ENCODE measurements at regions not wholly inside any gene's neighbourhood (a gene's known extent, or its start where the extent isn't known, plus 50 kb on each side); places are given as distances from the start of the nearest gene placed in this dataset.
"Not testable (repeated sequence)": the region's sequence is repeated elsewhere in the genome, so short reads cannot be mapped to it uniquely, and the experiment has no call there.

DNA sequence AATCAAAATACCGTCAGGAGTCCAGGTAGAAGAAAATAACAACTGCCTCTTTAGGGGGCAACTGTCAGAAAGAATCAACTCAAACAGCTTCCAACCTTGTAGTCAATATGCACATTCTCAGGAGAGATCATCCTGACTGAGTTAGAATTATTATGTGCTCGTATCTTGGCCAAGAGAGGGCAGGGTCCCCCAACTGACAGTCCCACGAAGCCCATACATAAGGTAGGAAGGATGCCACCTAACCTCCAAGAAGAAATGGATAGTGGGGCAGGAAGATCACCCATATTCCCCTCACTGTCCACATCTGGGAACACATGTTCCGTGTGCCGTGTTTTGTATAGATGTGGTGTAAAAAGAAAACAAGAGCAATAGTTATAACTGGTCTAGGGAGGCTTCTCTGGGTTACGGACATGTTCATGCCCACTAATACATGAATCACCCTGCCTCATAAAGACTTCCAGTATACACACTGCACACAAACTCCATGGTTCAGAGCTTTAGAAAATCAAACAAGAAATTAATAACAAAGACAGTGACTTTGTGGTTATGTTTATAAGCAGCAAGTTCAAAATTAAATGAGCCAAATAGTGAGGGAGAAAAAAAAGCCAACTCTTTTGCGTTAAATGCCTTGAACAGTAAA lies 295.6 kb downstream of the FGFR2 start:
- DNase-seq (ENCODE audit: low spot score), result no peak

DNA sequence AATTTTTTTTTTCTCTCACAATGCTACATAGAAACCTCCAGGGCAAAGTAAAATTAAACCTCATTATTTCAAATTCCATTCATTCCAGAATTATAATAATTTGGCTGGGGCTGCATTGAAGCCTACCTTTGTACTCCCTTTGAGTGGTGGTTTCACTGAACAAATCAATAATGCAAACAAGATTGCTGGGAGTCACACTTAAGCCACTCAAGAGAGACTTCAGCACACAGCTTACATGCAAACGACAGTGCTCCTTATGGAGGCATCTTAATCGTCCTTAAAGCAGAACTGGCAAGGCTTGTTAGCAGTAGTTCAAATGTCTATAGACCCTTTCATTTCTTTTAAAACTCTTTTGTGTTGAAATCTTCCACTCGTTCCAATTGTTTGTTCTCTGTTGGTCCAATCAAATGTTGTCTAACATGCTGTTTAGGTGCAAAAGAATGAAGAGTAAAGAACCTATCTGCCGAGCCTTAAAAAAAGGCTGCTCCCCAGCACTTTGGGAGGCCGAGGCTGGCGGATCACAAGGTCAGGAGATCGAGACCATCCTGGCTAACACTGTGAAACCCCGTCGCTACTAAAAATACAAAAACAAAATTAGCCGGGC lies 294.9 kb downstream of the FGFR2 start:
- DNase-seq (ENCODE audit: low spot score), result peak; percentile 31

DNA sequence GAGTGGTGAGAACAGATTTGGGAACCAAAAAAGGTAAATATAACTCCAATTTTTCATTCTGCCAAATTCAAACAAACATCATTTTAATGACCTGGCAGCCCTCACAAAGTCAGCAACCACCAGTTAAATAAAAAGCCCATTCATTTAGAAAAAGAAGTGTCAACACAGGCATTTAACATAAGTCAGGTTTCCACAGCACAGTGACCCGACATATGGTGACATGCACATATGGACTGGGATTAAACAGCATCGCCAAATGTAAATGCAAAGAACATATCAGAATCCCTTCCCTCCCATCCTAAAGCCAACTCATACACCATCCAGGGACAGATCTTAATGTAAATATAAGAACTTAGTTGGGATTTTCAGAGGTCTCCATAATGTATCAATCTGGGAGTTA lies 293.2 kb downstream of the FGFR2 start:
- no peak for DNase-seq (ENCODE audit: low spot score)

DNA sequence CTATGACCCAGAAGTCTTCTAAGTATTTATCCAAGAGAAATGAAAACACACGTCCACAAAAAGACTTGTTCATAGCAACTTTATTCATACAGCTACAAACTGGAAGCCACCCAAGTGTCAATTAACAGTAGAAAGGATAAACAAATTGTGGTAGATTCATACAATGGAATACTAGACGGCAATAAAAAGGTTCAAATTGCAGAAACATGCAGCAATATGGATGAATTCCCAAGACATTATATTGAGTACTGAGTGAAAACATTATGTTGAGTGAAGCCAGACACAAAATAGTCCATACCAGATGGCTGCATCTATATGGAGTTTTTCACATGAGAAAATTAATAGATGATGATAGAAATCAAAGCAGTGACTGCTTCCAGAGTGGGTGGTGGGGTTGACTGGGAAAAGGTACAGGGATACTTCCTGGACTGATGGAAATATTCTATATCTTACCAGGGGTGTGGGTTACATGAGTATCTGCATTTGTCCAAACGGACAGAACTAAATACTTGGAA lies 292.0 kb downstream of the FGFR2 start:
- no peak for DNase-seq (ENCODE audit: low spot score)

DNA sequence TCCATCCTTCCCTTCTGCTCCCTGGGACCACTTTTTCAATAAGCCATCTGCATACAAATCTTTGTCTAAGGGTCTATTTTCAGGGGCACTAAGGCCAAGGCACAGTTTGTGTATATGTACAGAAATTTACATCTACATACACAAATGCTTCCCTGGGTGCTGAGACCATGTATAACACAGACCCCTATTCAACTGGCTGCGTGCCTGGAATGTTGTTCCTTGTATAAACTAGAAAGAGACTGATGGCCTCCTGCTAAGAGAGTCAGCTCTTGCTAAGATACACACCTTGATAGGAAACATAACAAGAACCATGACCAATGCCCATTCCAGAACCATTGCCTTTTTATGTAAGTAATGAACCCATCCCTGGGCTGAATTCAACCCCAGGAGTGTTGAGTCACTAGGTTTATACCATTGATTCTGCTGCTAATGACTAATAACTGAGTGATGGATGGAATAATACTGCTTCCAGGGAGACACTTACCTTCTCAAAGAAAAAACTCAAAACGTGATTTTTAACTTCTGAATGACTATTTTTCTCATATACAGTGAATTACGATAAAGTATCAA lies 290.7 kb downstream of the FGFR2 start:
- DNase-seq (ENCODE audit: low spot score), result no peak

DNA sequence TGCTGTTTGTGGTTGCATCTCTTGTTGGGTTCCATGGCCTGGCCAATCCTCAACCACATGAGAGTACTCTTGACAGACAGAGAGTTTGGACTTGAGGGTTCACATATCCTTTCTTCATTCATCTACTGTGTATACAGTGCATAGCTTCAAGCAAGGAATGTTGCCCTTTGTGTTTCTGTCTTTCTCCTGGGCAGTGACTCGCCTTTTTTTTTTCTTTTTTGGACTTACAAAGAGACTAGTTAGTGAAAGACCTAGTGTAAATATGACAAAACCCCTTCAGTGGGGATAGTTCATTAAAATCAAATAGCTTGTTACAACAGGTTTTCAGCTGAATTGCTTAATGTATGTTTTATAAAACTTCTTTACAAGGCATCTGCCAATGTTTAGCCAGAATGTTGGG lies 290.2 kb downstream of the FGFR2 start:
- no peak for DNase-seq (ENCODE audit: low spot score)

DNA sequence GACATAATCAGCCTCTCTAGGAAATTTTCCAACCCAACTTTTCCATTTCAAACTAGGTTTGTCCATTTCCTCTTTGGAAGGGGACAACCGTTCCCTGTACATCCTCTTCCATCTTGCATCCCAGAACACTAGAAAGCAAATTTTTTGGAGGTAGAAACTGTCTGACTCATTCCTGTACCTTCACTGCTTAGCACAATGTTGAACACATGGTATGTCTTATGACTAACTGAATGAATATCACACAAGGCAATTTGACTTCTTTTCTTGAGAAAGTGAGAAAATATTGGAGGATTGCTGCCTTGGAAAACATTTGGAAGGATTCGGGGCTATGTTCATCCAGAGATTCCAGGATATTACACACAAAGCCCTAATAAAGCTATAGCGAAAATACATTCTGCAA lies 289.1 kb downstream of the FGFR2 start:
- DNase-seq (ENCODE audit: low spot score), result no peak

DNA sequence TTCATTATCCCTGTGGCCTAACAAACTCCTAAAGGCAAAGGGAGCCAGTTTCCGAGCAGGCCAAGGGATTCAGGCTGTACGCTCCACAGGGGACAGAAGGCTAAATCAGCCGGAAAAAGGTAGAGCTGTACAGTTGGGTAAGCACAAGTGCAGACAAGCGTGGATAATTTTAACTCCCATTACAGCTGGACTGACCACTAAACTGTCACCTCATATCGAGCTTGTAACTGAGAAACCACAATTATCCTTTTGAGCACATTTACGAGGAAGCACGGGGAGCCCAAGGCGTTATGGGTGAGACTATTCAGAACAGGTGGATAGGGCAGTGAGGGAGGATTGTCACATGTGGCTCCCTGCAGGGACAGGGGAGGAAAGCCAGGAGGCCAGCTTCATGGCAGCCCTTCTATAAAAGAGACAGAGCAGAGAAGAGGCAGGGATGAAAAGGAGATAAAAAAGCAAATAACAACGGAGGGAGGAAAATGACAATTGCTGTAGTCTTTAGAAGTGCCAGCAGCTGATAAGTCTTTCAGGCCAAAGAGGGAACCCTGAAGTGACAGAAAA lies 288.0 kb downstream of the FGFR2 start:
- DNase-seq (ENCODE audit: low spot score), result no peak

DNA sequence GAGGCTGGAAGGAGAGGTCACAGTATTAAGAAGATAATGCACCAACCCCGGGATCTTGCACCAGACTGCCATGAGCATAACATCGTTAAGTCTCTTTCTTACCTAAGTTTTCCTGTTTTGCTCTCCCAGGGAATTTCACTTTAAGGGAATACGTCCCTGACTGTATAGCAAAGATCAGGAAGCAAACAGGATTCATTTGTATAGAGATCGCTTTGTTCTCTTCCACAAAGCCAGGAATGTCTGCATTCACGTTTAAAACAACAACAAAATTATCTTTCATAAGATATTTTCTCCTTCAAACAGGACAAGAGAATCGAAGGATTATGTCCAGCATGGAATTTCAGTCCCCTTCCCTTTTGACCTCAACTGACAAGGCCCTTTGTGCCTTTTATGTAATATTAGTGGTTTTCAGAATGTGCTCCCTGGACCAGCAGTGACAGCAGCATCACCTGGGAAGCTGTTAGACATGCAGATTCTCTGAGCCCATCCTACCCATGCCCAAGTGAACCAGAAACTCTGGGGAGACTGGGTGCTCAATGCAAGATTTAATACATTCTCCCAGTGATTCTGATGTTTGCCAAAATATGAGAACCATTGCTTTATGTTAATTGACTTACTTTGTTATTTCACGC lies 286.3 kb downstream of the FGFR2 start:
- no peak for DNase-seq (ENCODE audit: low spot score)

DNA sequence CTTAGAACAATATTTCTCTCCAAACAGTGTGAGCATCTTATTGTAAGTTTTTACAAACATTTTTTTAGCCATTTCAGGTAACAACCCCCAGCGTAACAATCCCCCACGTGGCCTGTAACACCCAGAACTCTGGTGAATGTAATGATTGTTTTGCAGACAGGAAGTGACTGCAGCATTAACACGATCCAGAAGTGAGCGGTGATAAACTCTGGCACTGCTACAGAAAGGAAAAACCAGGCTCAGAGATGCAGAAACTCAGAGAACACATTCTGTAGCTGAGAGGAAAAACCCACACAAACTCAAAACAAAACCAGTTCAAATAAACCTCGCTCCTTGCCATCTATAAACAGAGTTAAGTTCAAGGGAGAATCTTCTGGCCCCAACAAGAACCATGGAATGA lies 285.7 kb downstream of the FGFR2 start:
- DNase-seq (ENCODE audit: low spot score), result no peak

DNA sequence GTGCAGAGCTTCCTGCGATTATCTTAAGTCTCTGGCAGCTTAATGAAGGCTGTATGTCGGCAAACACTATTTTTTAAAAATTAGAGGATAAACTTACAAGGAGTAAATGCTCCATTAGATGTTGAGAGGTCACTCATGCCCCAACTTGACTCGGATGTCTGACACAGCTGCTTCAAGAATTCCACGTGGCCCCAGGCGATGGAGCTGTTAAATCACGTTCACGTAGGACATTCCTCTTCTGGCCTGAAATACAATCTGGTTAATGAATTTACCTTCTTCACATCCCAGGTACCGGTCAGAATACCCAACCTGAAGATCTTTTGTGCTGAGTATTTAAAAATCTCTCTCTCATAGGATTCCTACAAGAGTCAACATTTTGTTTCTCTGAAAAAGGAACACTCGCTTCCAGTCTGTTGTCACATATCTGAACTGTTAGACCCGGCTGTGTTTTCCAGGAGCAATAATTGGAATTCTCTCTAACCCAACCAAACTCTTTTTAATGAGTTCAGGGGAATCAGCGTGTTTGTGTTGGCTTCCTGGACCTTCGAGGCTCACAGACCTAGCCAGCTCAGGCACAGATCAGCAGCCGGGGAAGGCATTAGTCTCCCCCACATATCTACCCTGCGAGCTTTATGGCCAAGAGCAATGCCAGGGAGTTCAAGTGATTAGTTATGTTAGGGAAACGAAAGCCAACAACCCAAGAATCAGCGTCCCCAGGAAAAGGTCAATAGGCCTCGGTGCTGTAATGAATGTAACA lies 284.9 kb downstream of the FGFR2 start:
- DNase-seq (ENCODE audit: low spot score), result no peak

DNA sequence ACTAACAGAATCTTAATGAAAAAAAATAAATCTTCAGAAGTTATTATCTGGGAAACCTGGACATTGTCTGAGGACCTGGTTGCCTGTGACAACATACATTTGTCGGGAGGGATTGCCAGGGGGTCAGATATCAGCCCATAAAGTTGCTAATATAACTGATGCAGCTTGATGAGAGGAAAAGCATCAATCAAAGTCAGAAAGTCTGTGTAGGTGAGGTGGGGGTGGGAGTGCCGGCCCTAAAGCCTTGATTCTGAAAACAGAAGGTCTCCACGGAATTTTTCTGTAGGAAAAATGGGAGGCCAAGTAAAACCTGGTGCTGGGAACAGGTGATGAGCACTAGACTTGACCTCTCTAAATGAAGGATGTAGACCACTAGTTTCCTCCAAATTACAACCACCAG lies 281.8 kb downstream of the FGFR2 start:
- DNase-seq (ENCODE audit: low spot score), result no peak

DNA sequence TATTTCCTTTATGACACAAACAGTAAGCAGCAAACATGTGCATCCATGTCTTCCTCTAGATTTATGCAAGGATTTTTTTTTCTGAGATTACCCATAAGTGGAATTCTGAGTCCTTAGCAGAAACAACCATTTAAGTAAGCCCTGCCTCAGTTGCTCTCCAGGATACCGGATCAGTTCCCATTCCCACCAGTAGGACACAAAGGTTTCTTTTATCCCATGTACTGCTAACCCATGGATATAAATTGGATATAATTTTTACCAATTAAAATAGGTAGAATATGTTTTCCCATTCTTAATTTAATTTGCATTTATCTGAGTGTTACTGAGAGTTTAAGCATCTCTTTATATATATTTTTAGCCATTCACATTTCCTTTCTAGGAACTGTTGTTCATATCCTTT lies 280.9 kb downstream of the FGFR2 start:
- no peak for DNase-seq (ENCODE audit: low spot score)

DNA sequence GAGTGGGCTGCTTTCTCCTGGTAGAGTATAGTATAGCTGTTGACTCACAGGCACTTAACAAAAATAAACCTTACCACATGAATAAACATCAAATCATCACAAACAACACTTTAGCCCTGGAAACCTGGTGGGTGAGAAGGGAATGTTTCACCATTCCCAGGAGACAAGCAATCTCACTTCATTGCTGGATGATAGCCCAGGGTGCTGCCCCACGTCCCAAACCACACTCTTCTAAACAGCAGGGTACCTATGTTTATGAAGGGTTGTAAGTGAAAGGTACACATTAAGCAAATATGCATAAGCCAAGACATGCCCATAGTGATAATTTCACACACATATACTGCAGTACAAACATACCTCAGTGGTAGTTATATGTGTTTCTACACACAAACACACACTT lies 276.2 kb downstream of the FGFR2 start:
- no peak for DNase-seq (ENCODE audit: low spot score)

DNA sequence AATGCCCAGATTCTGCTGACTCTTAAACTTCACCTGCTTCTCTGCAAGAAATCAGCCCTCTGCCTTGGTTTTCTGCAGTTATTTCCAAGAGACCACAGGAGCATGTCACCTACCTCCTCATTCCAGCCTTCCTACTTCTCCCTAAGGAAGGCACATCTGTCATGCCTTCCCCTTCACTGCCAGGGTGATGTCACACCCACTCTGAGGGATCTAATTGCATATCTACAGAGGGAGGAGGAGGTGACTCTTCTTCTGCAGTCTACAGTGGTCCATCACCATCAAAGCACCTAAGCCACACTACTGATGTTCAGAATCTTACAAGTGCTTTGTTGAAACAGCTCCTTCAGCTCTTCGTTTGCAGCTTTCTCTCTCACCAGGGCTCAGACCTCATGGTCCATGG lies 275.5 kb downstream of the FGFR2 start:
- DNase-seq (ENCODE audit: low spot score), result no peak

DNA sequence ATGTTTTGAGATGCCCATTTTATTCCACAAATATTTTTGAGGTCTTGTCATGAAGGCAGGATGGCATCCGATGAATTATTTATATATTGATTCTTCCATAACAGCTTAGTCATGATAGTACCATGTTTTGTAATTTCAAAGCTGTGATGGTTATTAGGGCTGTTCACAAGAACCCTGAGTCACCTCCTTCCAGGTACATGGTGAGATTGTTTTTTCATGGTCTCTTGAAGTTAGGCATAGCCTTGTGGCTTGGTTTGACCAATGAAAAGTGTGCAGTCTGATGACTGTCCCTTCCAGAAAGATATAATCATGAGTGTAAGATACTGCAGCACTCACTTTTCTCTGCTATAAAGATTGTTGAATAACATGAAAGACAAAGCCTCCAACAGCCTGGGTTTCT lies 274.8 kb downstream of the FGFR2 start:
- no peak for DNase-seq (ENCODE audit: low spot score)

DNA sequence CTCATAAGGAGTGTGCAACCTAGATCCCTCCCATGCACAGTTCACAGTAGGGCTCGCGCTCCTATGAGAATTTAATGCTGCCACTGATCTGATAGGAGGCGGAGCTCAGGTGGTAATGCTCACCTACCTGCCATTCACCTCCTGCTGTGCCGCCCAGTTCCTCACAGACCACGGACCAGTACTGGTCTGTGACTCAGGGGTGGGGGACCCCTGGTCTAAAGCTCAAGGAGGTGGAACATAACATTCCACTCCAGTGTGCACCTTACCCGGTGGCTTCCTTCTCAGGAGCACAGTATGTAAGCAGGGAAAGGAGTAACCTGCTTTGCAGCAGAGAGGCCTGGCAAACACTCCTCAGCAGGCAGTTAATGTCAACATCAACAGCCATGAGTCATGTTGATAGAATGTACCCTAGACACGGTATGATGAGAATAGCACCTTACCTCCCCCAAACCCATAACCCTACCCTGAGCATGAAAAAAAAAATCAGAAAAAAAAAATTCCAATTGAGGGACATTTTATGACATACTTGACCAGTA lies 273.5 kb downstream of the FGFR2 start:
- peak; percentile 36 for DNase-seq (ENCODE audit: low spot score)

DNA sequence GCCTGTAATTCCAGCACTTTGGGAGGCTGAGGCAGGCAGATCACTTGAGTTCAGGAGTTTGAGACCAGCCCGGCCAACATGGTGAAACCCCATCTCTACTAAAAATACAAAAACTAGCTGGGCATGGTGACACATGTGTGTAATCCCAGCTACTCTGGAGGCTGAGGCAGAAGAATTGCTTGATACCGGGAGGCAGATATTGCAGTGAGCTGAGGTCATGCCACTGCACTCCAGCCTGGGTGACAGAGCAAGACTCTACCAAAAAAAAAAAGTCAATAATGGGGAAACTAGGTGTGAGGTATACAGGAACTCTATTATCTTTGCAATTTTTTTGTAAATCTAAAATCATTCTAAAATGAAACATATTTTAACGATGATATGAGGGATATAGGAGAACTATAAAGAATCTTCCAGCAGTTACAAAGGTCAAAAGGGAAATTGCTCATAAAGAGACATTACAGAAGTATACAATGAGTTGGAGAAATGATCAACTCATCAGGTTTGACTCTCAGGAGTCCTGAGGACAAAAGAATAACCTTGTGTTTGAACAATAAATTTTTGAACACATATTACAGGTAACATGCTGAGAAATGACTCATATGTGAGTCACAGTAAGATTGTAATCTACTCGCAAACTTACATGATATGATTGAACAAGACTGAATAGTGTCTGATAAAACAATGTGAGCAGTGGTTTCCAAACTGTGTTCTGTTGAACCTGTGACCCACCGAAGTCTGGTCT lies 272.6 kb downstream of the FGFR2 start:
- DNase-seq (ENCODE audit: low spot score), result no peak

DNA sequence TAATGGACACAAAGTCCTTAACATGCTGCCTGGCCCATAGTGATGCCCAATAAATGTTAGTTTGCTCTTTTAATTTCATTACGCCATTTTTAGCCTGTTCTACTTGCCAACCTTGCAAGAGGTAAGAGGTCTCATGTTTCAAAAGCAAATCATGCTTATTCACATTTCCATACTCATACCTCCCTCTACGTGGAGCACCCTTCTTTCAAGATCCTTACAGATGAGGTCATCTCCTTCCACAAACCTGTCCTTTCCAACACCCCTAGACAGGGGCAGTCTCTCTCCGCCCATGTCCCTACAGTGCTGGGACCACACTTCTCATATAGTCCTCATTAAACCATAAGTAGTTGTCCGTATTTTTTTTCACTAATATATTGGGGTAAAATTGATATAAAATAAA lies 271.3 kb downstream of the FGFR2 start:
- no peak for DNase-seq (ENCODE audit: low spot score)

DNA sequence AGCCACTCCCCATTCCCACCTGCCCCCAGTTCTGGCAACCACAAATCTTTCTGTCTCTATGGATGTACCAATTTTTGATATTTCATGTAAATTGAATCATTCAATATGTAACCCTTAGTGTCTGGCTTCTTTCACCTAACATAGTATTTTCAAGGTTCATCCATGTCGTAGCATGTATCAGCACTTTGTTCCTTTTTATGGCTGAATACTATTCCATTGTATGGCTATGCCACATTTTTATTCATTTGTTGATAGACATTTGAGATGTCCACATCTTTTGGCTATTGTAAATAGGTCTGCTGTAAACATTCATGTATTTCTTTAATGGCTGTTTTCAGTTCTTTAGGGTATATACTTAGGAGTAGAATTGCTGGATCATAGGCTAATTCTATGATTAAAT lies 270.5 kb downstream of the FGFR2 start:
- no peak for DNase-seq (ENCODE audit: low spot score)

DNA sequence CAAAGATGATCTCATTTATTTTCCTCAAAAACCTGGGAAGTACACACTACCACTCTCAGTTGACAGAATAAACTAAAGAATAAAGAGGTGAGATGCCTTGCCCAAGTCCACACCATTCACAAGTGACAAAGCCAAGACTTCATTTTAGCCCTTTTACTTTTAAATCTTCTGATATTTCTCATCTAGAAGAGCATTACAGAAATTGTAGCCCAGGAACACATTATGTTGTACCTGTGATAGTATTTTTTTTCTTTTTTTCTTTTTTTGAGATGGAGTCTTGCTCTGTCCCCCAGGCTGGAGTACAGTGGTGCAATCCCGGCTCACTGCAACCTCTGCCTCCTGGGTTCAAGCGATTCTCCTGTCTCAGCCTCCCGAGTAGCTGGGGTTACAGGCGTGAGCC lies 268.6 kb downstream of the FGFR2 start:
- DNase-seq (ENCODE audit: low spot score), result not testable (repeated sequence)
